GM03348 (cell line): ENCODE measurements at regions not wholly inside any gene's neighbourhood (a gene's known extent, or its start where the extent isn't known, plus 50 kb on each side); places are given as distances from the start of the nearest gene placed in this dataset.

Experiments used
- DNase-seq: peaks from one replicate; pipeline ENCODE4 v3.0.0; 2012; ENCODE audit warnings: low spot score

DNA sequence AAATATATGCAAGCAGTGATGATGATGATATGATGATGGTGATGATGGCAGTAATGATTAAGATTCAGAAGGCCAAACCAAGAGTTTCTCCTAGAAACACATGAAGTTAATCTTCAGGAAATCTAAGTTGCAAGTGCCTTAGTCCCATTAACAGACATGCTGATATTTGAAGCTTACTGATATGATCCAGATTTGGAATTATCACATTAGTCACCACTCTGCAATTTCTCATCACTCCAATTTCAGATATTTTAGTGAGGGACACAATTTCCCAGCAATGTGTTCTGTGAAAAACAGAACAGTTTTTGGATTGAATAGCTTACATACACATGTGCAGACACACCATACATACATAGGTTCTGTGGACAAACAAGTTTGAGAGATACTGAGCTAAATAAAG, 411.4 kb upstream of the FAT3 start:
- DNase-seq = no peak

DNA sequence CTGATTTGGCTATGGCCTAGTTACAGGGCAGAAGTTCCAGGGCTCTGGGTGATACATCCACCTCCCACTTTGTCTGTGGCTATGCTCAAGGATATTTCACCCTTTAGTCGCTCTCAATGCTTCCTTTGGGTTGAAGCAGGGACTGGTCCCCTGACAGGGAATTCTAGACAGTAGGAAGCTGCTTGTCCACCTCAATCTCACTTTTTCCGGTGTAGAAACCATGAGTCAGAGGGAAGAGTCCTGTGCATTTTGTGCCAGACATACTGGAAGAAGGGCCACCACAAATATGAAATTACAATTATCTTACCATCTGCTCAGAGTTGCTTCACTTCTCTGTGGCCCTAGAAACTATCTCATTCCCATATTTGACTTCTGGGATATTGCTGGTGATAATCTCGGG, 413.7 kb upstream of the FAT3 start:
- no peak for DNase-seq

DNA sequence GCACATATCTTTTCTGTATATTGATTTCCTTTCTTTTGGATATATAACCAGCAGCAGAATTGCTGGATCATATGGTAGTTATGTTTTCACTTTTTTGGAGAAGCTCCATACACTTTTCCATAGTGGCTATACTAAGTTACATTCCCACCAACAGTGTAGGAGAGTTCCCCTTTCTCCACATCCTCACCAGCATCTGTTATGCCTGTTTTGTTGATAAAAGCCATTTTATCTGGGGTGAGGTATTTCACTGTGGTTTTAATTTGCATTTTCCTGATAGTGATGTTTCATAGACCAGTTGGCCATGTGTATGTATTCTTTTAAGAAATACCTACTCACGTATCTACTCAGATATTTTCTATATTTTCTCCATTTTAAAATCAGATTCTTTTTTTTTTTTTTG, 419.3 kb upstream of the FAT3 start:
- DNase-seq = no peak

DNA sequence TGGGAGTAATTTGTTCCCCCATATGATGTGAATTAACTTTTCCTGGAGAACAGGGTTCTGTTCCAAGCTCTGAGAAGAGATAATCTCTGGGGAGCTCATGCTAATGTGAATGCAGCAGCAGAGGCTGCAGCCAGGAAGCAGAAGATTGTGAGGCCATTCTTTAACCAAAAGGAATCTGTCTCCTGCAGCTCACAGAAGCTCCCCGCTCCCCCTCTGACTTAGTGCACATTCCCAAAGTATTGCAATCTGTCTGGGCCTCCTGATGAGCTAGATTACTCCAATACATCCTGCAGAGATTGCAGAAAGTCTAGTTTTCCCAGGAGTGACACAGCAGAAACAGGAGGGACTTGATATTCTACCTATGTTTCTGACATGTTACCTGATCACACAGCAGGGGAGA, 420.6 kb upstream of the FAT3 start:
- peak; percentile 54 for DNase-seq

DNA sequence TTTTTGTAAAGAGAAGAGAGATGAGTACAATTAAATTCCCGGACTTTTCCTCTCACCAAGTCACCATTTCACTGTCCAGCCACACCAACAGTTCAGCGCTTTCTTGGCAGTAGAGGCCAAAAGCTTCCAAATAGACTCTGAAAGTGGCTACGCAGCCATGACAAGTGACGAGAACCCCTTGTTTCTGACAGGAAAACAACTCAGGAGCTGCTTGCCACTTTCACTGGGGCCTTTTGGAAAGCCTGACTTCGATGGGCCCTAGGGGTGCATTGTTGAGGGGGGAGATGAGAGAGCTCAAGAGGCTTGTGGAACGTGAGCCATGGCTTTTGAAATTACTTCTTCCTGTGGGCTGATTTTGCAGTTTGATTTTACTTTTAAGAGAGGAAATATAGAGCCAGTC, 422.1 kb upstream of the FAT3 start:
- DNase-seq = no peak

DNA sequence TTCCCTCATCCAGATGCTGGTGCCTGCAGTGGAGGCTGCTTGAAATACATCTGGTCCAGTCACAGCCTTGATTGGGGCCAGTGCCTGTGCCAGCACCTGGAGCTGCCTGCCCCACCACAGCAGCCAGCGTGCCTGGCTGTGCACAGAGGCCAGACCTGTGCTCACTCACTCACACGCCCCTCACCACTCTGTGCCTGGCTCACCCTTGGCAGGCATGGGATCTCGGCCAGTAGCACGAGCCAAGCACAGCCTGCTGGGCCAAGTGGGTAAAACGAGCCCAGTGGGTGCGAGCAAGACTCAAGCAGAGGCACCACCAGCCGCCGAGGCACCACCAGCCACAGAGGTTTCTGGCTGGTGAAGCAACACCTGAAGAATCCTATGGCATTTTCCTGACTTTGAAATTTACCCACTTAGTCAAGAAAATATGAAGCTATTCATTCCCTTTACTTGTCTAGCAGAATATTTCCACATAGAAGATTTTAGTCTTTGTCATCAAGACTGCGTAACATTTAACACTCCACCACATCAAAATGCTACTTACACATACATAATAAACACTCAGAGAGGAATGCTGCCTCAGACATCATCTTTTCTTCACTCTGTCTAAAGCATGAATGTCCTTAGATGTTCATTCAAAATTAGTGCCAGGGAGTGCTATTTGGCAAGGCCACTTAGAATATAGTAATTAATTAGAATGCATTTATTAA, 424.3 kb upstream of the FAT3 start:
- peak; percentile 12 for DNase-seq

DNA sequence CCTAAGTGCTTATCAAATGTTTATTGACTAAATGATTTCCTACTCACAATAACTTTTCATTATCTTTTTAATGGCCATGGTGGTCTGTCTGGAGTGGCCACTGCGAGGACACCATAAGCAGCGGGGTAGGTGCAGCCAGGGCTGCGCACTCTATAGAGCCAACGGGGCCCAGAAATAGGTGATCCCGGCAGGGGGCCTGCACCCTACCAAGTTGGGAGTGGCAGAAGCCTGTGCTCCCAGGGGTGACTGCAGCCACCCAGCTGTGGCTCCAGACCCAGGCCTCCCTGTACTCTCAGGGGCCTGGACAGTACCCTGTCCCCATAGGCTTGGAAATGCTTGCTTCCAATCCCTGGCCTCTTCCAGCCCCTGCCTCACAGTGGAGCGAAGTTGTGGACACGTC, 426.4 kb upstream of the FAT3 start:
- DNase-seq = no peak

DNA sequence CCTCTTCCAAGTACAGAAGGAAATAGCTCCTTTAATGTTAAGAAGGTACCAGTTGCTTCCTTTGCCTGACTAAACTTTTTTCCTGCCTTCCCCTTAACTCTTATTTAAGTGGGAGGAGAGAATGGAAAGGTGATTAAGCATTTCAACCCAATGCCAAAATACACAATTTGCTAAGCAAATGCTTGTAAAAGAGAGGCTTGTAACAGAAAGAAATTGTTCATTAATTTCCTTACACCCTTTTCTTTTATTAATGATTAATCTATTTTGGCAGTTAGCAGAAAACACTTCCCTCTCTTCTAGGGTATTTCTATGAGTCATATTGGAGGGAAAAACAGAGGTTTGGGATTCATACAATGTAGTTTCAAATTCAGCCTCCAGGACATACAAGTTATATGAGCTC, 427.6 kb upstream of the FAT3 start:
- DNase-seq = no peak

DNA sequence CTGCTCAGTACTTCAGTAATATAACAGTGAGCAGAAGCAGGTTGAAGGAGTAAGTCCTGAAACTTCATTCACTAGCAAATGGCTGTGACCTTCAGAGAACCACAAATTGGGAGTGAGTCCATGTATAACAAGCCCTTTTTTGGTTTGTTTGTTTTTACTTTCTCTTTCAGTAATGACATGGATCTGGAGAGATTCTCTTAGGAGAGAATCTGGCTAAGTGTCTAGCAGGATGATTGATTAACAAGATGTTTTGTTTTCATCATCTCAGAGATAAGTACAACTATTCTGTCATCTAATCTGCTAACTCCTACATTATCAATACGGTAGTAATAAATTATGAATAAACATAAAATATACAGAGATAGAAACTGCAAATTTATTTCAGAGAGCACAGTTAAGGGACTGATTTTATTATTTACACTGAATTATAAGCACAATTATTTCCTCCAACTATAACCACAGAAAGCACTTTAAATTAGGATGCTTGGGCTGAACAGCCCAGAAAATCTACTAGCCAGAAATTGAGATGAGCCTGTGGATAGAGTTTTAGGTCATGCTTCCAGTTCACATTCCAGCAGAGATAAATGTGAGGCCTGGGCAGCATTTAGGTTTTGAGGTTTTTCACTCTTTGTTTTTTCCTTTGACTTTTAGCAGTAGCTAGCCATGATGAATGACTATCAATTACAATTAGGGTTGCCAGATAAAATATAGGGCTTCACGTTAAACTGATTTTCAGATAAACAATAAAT, 429.3 kb upstream of the FAT3 start:
- peak; percentile 13 for DNase-seq

DNA sequence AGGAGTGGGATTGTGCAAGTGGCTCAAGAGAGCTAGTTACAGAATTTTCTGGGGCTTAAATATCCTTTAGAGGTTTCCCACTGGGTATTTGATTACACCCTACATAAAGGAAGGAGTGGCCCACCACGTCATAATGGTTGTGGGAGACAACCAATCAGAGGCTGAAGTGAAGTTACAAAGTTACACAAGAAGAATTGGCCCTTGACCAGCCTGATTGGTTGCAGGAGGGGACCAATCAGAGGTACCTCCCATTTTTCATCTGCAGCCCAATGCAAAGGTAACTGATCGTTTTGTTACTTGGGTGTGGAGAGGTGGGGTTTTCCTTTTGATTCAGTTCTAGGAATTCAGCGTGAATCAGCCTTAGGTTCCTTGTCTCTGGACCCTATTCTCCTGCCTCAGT, 430.5 kb upstream of the FAT3 start:
- DNase-seq = no peak

DNA sequence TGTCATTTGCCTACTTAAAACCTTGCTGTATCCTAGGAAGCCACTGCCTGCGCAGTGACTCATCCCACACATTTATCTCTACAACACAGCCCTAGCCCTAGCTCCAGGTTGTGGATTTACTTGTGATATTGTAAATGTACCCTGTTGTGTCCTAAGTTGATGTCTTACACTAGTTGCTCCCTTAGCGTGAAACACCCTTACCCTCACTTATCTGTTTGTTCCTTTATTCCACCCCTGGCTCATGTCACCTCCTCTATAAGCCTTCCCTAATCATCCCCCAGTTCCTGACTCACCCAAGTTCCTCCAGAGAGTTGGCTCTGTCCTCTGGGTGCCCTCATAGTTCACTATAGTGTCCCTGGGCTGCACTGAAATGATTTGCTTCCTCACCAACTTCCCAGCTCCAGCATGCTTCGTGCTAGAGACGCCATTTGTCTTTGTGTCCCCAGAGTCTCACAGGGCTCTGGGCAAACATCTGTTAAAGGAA, 431.8 kb upstream of the FAT3 start:
- DNase-seq = no peak

DNA sequence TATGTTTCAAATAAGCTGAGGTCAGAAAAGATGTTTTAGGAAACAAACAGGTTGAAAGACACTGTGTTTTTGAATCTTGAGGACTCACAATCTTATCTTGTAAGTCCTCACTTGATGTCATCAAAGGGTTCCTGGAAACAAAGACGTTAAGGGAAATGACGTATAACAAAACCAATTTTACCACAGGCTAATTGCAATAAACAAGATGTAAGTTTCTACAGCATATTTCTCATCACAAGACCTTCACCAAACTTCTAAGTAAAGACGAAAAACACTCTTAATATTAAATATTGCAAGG, 433.5 kb upstream of the FAT3 start:
- DNase-seq = no peak

DNA sequence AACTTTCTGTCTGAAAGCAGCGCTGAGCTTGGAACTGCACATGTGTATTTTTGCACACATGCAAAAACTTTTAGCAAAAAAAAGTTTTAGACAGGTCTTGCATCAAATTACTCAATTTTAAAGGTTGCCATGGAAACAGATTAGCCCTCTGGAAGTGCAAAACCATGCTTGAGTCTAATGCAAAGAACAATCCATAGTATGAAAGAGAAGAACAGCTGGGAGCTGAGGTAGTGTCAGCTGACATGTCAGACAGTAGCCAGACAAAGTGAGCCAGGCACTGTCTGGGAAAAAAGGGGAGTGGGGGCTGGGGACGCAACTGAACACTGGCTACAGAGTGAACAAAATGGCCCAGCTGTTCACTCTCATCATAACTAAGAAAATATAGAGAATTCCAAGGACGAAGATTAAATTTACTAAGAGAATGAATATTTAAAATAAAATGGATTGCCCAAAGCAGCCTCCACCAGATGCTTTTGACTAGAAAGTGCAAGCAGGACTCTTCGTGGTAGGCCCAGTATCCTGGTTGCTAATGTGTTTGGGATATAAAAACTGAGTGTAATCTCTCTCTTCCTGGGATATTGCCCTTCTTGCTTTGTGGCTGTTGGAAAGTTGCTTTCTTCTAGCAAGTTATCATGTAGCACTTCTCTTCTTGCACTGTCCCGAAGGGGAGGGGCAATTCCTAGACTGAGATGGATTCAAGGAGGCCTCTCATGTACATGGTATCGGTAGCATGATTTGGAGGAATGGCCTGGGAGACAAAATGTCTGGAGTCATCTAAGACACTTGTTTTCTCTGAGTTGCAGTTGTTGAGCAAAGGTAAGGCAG, 434.1 kb upstream of the FAT3 start:
- DNase-seq = no peak

DNA sequence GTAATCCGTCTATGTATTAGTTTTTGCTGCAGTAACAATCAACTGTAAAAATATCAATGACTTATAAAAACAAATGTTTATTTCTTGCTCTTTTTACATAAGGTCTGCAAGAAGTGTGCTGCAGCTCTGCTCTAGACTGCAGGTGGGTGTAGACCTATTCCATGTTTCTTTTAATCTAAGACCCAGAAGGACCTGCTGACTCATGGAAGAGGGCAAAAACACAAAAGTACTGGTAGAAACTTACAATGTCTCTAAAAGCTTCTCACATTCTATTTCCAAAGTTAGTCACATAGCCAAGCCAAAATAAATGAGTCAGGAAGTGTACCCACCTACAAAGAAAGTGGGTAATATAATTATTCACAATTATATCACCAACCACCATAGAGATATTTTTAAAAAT, 435.9 kb upstream of the FAT3 start:
- DNase-seq = no peak

DNA sequence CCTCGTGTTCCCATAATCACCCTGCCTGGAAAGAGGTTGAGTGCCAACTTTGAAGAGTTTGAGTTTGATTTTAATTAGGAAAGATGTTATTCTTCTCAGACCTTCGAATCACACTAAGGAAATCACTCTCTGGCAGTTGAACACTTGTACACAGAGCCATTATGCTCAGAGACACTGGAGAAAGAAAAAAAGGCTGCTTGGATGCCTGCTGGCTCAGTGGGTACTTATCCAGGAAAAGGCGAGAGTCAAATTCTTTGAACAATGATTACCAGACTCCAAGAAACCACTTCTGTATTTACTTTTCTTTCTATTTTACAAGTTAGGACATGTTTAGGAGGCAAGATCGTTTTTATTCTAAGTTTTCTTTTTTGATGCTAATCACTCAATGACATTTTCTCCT, 438.5 kb upstream of the FAT3 start:
- DNase-seq = no peak

DNA sequence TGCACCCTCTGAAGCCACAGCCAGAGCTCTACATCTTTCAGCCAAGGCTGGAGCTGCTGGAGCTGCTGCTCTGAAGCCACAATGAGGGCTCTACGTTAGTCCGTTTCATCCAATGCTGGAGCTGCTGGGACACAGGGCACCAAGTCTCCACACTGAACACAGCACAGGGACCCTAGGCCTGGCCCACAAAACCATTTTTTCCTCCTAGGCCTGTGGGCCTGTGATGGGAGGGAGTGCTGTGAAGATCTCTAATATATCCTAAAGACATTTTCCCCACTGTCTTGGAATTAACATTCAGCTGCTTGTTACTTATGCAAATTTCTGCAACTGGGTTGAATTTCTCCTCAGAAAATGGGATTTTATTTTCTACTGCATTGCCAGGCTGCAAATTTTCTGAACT, 441.4 kb upstream of the FAT3 start:
- no peak for DNase-seq

DNA sequence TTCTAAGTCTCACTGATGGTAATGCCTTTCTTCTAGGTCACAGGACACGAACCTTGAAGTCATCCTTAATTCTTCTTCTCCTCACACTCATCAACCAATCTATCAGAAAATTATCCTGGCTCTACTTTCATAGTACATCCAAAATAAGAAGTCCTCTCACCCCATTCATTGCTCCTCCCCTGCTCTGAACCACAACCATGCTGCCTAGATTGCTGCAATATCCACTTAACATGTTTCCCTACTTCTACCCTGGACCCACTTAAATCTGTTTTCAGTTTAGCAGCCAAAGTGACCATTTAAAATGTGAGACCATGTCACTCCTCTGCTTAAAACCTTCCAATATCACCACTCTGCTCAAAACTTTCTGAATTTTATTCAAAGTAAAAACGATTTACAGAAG, 445.9 kb upstream of the FAT3 start:
- DNase-seq = no peak

DNA sequence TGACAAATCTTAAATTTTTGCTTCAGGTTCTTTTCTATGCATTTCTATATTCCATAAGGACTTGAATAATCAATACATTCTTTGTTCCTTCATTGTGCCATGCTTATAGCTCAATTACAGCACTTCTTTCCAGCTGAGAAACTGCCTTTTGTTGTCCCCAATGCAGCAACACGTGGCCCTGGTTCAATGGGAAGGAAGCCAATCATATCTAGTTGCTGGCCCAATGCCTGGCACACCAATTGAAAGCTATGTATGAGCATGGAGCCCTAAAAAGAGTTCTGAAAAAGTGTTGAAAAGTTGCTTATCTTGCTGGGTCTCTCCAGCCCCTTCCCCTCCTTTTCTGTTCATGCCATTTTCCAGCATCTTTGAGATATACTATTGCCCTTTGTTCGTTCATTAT, 448.0 kb upstream of the FAT3 start:
- DNase-seq = no peak

DNA sequence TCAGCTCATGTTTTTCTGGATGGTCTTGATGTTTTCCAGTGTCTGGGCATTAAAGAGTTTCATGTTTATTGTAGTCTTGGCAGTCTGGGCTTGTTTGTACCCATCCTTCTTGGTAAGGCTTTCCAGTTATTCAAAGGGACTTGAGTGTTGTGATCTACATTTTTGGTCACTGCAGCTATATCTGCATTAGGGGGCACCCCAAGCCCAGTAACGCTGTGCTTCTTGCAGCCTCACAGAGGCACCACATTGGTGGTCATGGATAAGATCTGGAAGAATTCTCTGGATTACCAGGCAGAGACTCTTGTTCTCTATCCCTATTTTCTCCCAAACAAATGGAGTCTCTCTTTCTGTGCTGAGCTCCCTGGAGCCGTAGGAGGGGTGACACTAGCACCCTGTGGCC, 451.5 kb upstream of the FAT3 start:
- DNase-seq = no peak

DNA sequence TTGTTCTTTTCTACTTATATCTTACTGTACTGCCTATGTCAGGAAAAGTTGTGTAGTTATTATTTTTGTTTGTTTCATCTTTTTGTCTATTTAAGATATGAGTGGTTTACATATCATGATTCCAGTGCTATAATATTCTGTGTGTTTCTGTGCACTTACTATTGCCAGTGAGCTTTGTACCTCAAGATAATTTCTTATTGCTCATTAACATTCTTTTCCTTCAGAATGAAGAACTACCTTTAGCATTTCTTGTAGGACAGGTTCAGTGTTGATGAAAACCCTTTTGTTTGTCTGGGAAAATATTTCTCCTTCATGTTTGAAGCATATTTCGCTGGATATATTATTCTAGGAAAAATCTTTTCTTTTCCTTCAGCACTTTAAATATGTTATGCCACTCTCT, 452.7 kb upstream of the FAT3 start:
- DNase-seq = no peak

DNA sequence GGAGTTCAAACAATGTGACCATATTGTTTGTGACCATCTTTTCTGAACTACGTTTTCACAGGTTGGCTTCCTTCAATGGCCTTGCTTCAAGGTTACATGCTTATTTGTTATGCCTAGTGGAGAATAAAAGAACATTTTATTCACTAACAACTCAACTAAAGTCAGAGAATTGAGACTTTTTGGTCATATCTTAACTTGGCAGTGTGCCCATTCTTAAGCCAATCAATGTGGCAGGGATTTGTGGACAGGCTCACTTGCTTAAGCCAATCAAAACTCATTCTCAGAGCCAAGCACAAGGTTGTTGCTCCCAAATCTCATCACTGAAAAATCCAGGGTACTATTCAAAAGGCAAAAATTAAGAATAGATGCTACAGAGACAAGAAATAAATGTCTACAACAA, 455.8 kb upstream of the FAT3 start:
- no peak for DNase-seq

DNA sequence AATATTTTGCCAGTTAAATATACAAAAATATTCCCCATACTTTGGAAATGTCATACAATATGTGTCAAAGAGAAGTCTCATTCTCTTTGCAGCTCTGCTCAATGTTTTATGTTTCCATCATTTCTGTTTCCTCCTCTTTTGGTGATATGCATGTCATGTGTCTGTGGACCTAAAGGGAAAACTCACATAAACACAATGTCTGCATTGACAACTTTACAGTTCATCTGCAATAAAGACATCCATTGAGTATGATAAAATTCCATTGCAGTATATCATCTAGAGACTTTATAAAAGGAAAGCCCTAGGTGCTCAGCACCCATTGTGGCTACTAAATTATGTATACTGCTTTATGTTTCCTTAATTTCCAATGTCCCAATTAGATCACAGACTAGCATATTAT, 461.3 kb upstream of the FAT3 start:
- DNase-seq = no peak

DNA sequence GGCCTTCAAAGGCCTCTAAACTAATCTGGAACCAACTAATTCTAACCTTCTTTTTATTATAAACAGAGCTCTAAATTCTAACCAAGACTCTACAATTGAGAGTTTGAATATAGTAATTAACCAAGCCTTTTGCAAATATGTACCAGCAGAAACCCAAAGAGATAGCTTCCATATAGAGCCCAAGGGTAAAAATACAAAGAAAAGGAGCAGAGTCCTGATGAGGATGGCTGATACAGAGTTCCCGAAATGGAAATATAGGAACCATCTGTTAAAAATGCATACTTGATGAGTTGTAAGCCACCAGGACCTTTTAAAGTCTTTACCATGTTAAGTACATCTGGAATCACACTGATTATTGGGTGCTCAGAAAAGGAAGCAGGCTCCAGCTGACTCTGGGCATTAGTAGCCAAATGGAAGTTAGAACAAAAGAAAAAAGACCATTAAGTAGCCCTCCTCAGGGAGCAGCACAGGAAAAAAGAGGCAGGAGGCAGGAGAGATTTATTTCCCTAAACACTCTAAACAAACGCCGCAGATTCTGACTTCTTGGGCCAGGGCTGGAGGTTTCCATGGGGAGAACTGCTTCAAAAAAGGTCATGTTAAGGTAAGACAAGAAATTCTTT, 463.1 kb upstream of the FAT3 start:
- no peak for DNase-seq
